HG02678 (cell line): ENCODE measurements at regions not wholly inside any gene's neighbourhood (a gene's known extent, or its start where the extent isn't known, plus 50 kb on each side); places are given as distances from the start of the nearest gene placed in this dataset.

Experiments
- ATAC-seq: cut with Tn5 transposase; IDR thresholded peaks from one replicate; pipeline ENCODE4 v1.9.1; 2021; ENCODE audit warnings: mild to moderate bottlenecking, moderate library complexity; ENCODE audit not compliant: unreplicated experiment

GRCh38 chr6:146902846-146903245 is 301.4 kb upstream of the STXBP5 start:
- ATAC-seq, result no peak

GRCh38 chr6:146903451-146903850 is 300.8 kb upstream of the STXBP5 start:
- no peak for ATAC-seq

- ATAC-seq, result no peak
Measured at GRCh38 chr6:146904596-146904995, 299.6 kb upstream of the STXBP5 start.

GRCh38 chr6:146905181-146905704 is 299.0 kb upstream of the STXBP5 start:
- no peak for ATAC-seq

GRCh38 chr6:146908786-146909185 is 295.4 kb upstream of the STXBP5 start:
- ATAC-seq, result no peak

- ATAC-seq, result no peak
Measured at GRCh38 chr6:146909376-146909775, 294.8 kb upstream of the STXBP5 start.

GRCh38 chr6:146909886-146910285 is 294.3 kb upstream of the STXBP5 start:
- ATAC-seq, result no peak

- ATAC-seq, result no peak
Measured at GRCh38 chr6:146910611-146911010, 293.6 kb upstream of the STXBP5 start.

GRCh38 chr6:146911635-146912215 is 292.5 kb upstream of the STXBP5 start:
- ATAC-seq, result no peak

GRCh38 chr6:146912730-146913685 is 291.2 kb upstream of the STXBP5 start:
- no peak for ATAC-seq

GRCh38 chr6:146913842-146914488 is 290.3 kb upstream of the STXBP5 start:
- no peak for ATAC-seq

GRCh38 chr6:146914489-146915483 is 289.4 kb upstream of the STXBP5 start:
- no peak for ATAC-seq

- ATAC-seq, result no peak
Measured at GRCh38 chr6:146915671-146916127, 288.5 kb upstream of the STXBP5 start.

- no peak for ATAC-seq
Measured at GRCh38 chr6:146916435-146917025, 287.7 kb upstream of the STXBP5 start.

- no peak for ATAC-seq
Measured at GRCh38 chr6:146917182-146917581, 287.0 kb upstream of the STXBP5 start.

GRCh38 chr6:146917979-146918378 is 286.2 kb upstream of the STXBP5 start:
- no peak for ATAC-seq

- no peak for ATAC-seq
Measured at GRCh38 chr6:146919017-146919416, 285.2 kb upstream of the STXBP5 start.

GRCh38 chr6:146923205-146923833 is 280.9 kb upstream of the STXBP5 start:
- no peak for ATAC-seq

GRCh38 chr6:146925846-146926245 is 278.4 kb upstream of the STXBP5 start:
- no peak for ATAC-seq
